ENCODE measurements at regions not wholly inside any gene's neighbourhood (a gene's known extent, or its start where the extent isn't known, plus 50 kb on each side); places are given as distances from the start of the nearest gene placed in this dataset.
"Not testable (repeated sequence)": the region's sequence is repeated elsewhere in the genome, so short reads cannot be mapped to it uniquely, and the experiment has no call there.

- TF ChIP-seq, protein P1, sequence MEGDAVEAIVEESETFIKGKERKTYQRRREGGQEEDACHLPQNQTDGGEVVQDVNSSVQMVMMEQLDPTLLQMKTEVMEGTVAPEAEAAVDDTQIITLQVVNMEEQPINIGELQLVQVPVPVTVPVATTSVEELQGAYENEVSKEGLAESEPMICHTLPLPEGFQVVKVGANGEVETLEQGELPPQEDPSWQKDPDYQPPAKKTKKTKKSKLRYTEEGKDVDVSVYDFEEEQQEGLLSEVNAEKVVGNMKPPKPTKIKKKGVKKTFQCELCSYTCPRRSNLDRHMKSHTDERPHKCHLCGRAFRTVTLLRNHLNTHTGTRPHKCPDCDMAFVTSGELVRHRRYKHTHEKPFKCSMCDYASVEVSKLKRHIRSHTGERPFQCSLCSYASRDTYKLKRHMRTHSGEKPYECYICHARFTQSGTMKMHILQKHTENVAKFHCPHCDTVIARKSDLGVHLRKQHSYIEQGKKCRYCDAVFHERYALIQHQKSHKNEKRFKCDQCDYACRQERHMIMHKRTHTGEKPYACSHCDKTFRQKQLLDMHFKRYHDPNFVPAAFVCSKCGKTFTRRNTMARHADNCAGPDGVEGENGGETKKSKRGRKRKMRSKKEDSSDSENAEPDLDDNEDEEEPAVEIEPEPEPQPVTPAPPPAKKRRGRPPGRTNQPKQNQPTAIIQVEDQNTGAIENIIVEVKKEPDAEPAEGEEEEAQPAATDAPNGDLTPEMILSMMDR (IDR thresholded peaks at IDR 0.05) = not testable (repeated sequence)
- not testable (repeated sequence) for TF ChIP-seq POLR2A (IDR thresholded peaks at IDR 0.05)
Measured at GRCh38 chr1:121051161-121051790, 132.9 kb downstream of the FAM72B start.

Measured in body of pancreas (tissue), 4 donors.